HG03521 (cell line): ENCODE measurements at regions not wholly inside any gene's neighbourhood (a gene's known extent, or its start where the extent isn't known, plus 50 kb on each side); places are given as distances from the start of the nearest gene placed in this dataset.

Experiments
- ATAC-seq: cut with Tn5 transposase; IDR thresholded peaks from one replicate; pipeline ENCODE4 v1.9.1; 2021; ENCODE audit warnings: mild to moderate bottlenecking, moderate library complexity; ENCODE audit not compliant: unreplicated experiment

DNA sequence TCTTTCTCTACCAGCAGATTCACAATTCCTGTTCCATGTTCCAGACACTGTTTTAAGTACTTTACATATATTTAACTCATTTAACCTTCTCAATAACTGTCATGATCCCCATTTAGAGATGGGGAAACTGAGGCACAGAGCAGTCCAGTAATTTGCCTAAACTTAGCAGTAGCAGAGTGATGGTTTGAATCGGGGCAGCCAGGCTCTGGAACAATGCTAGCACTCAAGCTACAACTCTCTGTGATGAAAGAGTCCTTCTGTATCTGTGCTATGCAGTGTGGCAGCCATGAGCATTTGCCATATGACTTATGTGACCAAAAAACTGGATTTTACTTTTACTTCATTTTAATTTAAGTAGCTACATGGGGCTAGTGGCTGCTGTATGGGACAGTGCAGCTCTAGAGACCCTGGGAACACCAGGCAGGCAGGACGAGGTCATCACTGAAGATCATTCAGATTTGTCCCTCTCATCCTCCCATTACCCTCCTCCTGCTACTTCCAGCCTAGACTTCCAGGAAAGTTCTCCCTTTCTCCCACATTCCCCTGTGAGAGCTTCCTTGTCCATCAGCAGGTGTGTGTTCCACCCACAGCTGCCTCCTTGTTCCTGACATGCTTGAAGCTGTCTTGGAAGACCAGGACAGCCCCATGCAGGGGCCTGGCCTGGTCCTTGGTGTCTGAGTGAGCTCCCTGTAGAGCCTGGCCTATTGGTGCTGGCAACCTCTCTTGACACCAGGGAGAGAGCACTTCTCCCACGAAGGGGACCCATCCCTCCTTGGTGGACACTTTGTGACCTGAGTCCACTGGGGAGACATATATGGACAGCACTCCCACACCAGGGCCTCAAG, 157.0 kb downstream of the MRPL14 start:
- no peak for ATAC-seq

DNA sequence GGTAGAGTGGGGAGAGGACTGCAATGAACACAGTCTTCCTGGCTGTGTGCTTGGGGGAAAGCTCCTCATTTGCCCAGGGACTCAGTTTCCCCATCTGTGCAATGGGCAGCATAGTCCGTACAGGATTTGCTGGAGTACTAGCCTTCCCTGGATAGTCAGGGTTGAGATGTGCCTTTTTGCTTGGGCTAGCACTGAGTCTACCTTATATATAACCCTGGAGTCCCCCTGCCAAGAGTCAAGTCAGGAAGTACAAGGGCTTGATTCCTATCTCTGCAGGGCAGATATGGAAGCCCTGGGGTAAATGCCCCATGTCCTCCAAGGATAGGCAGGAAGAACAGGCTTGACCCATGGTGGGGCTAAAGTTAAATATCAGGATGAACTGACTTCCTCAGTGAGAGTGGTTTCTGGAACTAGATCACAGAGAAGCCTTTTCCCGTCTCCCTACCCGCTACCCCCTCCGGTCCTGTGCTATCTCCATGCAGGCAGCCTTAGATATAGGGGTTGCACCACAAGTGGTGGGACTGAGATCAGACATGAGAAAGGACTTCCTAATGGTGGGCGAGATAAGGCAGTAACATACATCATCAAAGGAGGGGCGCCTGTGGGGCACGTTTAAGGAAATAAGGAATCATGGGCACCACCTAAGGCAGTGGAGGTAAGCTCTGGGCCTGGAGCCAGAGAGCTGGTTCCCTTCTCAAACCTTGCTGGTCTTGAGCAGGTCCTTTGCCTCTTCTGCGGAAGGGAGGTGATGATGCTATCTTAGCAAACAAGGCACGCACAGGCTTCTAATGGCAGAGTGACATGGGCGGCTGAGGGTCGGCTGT, 157.9 kb downstream of the MRPL14 start:
- ATAC-seq, result no peak

DNA sequence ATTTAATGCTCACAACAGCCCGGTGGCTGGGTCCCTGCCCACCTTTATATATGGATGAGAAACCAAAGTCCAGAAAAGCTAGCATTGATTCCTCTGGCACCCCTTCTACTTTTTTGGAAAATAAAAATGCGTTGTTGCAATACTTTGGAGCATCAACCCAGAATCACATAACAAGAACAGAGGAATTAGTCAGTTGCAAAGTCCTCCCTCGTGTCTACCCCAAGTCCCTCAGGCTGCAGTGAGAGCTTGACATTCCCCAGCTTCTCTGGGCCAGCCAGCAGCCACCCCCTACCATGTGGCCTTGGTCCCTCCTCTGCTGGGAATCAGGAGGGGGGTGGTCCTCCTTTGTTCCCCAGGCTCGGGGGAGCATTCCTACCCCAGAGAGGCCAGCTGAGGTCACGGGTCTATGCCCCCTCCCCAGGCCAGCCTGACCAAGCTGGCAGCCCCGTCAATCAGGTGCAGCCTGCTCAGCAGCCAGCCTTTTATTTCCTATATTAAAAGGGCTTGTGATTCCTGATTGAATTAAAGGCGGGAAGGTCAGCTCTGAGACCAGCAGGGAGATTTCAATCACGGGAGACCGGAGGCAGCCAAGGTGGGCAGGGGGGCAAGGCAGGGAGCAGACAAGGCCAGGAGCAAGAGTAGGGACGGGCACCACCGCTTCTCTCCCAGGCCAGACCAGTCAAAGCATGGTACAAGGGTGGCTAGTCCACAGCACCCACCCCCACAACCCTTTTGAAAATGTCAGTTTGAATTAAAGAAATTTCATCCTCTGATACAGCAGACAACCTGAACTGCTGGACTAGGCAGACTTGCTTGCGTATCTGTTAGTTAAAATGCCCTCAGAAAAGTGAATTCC, 158.9 kb downstream of the MRPL14 start:
- ATAC-seq, result no peak

DNA sequence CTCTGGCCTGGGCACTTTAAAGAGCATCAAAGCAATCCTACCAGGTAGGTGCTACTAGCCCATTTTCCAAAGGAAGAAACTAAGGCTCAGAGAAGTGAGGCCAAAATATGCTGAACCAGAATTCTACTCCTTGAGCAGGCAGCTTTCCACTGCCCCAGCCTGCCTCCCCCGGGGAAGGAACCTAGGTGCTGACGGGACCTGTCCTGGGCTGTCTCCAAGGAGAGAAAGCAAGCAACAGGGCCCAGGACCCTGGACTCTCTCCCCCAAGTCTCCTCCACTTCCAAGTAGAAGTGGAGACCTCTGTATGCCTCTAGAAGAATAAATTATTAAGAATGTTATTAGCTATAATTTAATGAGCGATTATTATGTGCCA, 159.5 kb downstream of the MRPL14 start:
- ATAC-seq, result no peak

DNA sequence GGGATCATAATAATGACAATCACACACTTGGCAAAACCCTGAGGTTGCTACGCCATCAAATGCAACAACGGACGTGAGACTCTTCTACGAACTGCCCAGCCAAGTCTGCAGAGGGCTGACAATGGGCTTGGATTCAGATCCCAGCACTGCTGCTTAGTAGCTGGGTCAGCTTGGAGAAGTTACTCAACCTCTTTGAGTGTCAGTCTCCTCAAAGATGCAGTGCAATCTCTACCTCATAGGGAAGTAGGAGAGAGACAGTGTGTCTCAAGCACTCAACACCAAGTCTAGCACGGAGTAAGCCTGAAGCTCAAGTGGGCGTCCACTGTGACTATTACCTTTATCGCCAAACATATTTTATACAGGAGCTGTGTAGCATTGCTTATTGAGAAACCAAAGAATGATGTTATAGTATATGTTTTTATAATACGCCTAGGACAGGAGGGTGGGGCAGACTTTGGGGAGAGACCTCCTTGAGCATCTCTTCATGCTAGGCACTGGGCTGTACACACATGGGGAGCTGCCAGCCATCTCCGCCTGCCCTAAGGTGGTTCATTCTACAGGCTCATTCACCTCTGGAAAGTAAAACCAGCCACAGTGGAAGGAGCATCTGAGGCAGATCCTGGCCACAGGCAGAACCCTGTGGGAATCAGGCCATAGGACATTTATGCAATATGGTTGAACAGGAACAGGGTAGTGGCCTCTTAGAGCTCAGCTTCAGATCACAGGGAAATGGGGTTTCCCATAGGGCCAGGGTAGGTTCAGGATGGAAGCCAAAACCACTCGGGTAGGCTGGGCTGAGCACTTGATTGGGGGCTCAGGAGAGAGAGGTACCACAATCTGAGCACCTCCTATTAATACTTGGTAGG, 160.2 kb downstream of the MRPL14 start:
- no peak for ATAC-seq

DNA sequence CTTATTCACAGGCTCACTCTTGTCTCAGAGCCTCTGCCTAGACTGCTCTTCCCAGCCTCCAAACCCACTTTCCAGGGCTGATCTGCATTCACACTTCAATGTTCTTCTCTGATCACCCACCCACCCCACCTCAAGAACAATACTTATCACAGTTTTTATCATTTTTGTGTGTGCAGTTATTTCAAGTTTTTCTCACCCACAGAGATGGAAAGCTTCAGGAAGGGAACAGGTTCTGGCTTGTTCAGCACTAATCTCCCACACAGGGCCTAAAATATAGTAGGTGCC, 160.9 kb downstream of the MRPL14 start:
- no peak for ATAC-seq

DNA sequence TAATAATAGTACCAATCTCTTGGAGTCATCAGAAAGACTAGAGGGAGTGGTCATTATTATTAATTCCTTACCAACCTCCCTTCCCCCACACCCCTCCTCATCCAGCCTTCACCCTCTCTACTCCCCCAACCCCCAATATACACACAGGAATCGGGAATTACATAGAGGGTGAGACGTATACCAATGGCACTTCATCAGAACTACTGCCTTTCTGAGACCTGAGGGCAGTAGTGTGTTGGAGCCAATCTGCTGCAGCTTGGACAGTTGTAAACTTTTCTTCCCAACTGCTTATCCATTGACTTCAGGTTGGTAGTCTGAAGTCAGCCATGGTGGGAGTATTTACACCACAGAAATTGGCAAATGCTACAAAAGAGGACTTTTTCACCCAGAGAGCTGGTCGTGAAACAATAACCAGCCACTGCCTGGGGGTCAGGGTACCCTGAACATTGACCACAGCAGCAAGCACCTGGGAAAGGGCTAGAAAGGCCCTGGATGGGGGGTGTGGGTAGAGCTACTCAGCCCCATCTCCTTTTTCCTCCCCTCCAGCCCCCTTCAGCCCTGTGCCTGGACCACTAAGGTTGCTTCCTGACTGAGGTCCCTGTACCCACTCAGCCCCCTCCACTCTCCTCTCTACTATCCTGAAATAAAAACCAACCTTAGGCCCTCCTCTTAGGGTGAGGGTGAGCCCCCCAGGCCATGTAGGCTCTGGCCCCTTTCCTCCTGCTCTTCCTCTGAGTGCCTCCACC, 161.5 kb downstream of the MRPL14 start:
- ATAC-seq, result no peak

DNA sequence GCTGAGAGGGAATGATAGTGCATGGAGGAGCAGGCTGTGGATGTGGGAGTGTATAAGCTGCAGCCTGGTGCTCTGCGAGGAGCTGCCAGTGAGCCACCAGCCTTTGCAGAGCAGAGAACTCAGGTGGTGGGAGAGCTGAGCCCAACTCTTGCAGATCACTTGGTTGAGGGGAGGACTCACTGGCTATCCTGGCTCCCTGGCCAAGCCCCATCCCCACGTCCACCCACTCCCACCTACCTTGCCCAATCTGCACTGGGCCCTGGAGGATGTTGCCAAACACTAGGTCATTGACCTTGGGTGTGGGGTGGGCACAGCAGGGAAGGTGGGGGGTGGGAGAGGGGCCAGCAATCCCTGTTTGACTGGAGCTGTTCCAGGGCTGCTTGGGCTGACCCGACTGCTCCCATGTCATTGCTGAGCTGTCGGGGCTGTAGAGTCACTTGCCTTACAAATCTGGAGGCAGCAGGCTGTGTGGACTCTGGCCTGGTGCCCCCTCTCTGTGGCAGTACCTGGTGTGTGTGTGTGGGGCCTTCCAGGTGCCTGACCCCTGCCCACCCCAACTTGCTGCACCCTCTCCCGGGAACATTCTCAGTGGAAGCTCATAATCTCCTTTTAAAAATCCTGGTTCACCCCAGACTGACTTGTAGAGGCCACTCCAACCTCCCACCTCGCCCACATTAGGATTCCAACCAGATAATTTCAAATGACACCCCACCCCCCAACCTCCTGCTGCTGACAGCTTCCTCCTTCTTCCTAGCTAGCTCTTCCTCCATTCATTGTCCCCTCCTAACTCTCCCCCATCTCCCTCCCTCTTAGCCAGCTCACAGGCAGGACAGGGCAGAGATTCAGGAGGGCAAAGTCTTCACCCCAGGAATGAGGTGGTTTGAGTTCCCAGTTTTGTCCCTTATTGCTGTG, 162.3 kb downstream of the MRPL14 start:
- ATAC-seq, result no peak

DNA sequence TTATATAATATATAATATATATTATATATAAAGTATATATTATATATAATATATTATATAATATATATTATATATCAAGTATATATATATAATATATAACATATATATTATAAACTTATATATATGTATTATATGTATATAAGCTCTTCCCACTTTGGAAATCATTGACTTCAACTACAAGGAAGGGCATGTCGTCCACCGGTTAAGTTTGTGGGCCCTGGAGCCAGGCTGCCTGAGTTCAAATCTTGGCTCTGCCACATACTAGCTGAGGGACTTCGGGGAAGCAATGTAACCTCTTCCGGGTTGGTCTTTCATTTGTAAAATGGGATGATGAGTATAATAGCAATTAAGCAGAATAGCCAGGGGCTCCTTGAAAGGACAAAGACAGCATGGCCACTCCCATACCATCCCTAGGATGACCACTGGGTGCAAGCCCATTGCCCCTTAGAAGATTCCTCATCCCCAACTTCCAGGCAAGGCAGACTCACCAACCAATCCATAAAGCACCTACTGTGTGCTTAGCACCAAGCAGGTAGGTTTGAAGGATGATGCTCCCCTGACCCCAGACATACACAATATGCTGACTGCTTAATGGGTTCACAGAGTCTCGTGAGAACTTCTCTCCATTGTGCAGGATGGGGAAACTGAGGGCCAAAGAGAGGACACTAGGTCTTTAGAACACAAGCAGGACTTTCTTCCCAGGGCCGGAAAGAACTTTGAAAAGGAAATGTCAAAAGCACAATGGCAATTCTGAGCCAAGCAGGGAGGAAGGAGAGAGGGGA, 163.2 kb downstream of the MRPL14 start:
- ATAC-seq, result no peak

DNA sequence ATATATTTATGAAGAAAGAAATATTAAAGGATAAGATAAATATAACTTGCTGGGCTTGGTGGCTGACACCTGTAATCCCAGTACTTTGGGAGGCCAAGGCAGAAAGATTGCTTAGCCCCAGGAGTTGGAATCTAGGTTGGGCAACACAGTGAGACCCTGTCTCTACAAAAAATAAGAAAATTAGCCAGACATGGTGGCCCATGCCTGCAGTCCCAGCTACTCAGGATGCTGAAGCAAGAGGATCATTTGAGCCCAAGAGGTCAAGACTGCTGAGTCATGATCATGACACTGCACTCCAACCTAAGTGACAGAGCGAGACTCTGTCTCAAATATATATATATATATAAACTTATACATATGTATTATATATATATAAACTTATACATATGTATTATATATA, 164.0 kb downstream of the MRPL14 start:
- ATAC-seq, result no peak

DNA sequence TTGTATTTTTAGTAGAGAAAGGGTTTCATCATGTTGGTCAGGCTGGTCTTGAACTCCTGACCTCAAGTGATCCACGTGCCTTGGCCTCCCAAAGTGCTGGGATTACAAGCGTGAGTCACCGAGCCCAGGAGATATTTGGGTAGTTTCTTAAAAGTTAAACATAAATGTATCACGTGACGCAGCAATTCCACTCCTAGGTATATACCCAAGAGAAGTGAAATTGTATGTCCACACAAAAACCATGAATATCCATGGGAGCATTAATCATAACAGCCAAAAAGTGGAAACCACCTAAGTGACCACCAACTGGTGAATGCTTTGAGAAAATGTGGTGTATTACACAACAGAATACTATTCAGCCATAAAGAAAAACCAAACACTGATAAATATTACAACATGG, 164.8 kb downstream of the MRPL14 start:
- no peak for ATAC-seq

DNA sequence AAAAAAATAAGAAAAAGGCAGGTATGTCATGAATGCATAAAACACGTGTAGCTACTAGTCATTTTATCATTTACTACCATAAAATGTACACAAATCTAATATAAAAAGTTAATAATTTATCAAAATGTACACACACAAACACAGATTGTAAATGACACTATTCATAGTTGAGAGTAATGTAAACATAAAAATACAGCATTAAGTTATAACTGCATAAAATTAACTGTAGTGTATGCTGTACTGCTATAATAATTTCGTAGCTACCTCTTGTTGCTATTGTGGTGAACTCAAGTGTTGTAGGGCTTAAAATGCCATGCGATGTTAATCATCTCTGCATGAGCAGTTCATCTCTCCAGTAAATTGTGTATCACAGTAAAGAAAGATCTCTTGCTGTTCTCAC, 170.0 kb downstream of the MRPL14 start:
- no peak for ATAC-seq

DNA sequence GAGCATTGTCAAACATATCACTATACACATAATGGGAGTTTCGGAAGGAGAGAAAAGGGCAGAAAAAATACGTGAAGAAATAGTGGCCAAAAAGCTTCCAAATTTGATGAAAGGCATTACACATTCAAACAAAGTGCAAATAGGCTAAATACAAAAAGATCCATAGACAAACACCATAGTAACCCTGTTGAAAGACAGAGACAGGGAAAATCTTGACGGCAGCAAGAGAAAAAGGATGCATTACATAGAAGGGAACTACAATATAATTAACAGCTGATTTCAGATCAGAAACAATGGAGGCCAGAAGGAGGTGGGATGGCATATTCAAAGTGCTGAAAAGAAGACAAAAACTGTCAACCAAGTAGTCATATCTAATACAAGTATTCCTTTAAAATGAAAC, 170.8 kb downstream of the MRPL14 start:
- ATAC-seq, result no peak

DNA sequence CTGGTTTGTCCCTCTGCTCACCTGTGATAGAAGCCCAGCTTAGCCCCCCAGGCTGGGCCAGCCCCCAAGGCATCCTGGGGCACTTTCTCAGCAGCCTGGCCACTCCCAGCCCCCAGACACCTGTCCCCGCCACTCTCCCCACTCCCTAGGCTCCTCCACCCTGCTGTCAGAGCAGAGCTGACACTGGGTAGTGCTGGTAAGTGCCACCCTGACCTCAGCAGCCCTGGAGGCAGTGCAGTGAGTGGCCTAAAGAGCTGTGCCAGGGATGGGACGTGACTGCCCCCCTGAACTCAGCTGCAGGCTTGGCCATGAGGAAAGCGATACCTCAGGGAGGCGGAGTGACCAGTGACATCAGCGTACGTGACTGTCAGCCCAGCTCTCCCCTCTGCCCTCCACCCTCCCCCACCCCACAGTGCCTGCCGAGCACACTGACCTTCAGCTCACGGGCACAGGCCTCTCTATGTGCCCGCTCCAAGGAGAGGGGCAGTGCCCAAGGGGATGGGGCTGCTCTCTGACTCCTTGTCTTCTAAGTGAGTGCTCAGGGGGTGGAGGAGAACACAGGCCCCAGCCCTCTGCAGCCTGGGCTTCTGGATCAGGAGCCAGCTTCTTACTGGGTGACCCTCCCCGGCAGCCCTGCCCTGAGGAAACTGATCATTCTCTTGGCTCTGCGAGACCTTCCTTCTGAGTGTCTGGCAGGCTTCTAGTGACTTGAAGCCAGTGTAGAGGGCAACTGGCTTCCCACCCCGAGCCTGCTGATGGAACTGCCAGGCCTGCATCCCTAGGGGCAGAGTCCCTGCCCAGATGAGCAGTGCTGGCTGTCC, 172.7 kb downstream of the MRPL14 start:
- ATAC-seq, result no peak

DNA sequence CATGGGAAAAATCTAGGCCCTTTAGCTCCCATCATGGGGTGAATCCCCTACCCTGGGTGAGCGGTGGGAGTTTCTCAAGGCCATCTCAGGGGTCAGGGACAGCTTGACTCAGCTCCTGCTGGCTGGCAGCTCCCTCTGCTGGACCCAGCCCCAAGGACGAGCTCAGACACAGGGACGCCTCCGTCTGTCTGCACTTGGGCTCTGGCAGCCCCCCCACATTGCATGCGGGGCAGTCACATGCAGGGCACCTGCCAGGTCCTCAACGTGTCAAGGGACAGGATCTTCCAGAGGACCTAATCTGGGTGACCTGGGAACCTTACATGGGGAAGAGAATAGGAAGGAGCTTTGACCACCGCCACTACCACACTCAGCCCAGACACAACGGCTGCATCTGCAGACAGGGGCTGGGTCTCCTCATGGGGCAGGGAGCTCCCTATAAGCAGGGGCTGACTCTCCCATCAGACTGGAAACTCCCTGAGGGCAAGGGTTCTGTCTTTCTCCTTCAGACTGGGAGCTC, 173.4 kb downstream of the MRPL14 start:
- ATAC-seq, result no peak

DNA sequence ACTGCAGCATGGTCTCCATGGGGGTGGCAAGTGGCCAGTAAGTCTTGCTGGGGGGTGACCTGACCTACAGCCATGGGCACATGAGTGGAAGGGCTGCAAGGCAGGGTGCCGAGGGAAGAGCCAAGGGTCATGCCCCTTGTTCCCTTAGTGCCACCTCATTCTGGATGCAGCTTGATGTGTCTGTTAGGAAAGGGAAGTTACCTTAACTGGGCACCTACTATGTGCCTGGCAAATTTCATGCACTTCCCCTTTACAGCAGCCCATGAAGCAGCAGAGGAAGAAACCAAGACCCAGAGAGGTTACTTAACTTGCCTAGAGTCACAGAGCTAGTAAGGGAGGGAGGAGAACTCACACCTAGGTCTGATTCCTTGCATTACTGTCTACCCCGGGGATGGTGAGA, 174.0 kb downstream of the MRPL14 start:
- ATAC-seq, result no peak

DNA sequence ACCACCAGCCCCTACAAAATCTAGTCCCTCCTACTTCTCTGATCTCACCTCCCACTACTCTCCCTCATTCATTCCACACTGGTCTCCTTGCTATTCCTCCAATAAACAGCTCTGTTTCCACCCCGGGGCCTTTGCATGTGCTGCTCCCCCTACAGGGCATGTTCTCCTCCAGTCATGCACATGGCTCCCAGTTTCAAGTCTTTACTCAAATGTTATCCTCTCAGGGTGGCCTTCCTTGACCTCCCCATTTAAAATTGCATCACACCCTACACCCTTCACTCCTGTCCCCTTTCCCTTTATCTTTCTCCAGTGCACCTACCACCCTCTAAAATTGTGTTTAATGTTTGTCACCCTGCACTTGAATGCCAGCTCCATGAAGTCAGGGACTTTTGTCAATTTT, 174.5 kb downstream of the MRPL14 start:
- no peak for ATAC-seq
